K562 (cell line): ENCODE measurements at regions not wholly inside any gene's neighbourhood (a gene's known extent, or its start where the extent isn't known, plus 50 kb on each side); places are given as distances from the start of the nearest gene placed in this dataset.

Experiments used
- CXXC5 ChIP-seq: fragments of 250-450 bp; sonication (Bioruptor Pico); IDR thresholded peaks from 2 replicates; pipeline ENCODE4 v1.8.0; 2022; ENCODE audit warnings: inconsistent platforms, mild to moderate bottlenecking, moderate library complexity
- HSF4 ChIP-seq: fragments of 250-450 bp; sonication (Bioruptor Pico); IDR thresholded peaks from 2 replicates; pipeline ENCODE4 v2.1.2; 2022; ENCODE audit warnings: mild to moderate bottlenecking, moderate library complexity, borderline replicate concordance
- KDM4B ChIP-seq, 2 experiments: fragments of 450-650 bp in 1 of 2; sonication (generic) in 1 of 2; IDR thresholded peaks; 2 replicates each; pipeline ENCODE4 v1.6.1; 2016 to 2017; ENCODE audit warnings: borderline replicate concordance in 2 of 2, antibody characterized with exemption in 1 of 2, low read depth in 1 of 2, mild to moderate bottlenecking in 1 of 2
- MBD1 ChIP-seq: fragments of 250-450 bp; sonication (Bioruptor Pico); IDR thresholded peaks from 2 replicates; pipeline ENCODE4 v1.8.0; 2022; ENCODE audit warnings: inconsistent platforms
- MTA2 ChIP-seq: fragments of 450-650 bp; IDR thresholded peaks from 2 replicates; pipeline ENCODE4 v1.6.1; 2016; ENCODE audit warnings: low read depth
- NFE2 ChIP-seq: IDR thresholded peaks from 2 replicates; pipeline ENCODE4 v1.6.1; 2014; ENCODE audit warnings: antibody characterized with exemption, low read depth
- RREB1 ChIP-seq: fragments of 250-450 bp; sonication (Bioruptor Pico); IDR thresholded peaks from 2 replicates; pipeline ENCODE4 v1.4.0; 2020
- ZNF318 ChIP-seq, 2 experiments: fragments of 450-650 bp; IDR thresholded peaks; 2 replicates each; pipeline ENCODE4 v1.6.1; 2016; ENCODE audit warnings: mild to moderate bottlenecking in 2 of 2, borderline replicate concordance in 1 of 2, low read depth in 1 of 2, moderate library complexity in 1 of 2
- ZNF778 ChIP-seq: fragments of 450-650 bp; formaldehyde crosslinking; IDR thresholded peaks from 2 replicates; pipeline ENCODE4 v1.4.0; 2020; ENCODE audit warnings: mild to moderate bottlenecking, moderate library complexity

- no peak for TF ChIP-seq RREB1 (CRISPR knock-in tag)
- TF ChIP-seq HSF4 (CRISPR knock-in tag), result no peak
- TF ChIP-seq MTA2, result no peak
- no peak for TF ChIP-seq MBD1 (CRISPR knock-in tag)
- no peak for TF ChIP-seq ZNF778 (CRISPR knock-in tag)
- TF ChIP-seq KDM4B (IDR thresholded peaks at IDR 0.05; ENCODE audit: borderline replicate concordance in 2 of 2, low read depth in 1 of 2), result no peak
- TF ChIP-seq ZNF318 (IDR thresholded peaks at IDR 0.05; ENCODE audit: borderline replicate concordance in 1 of 2, low read depth in 1 of 2), result no peak
- TF ChIP-seq NFE2, result no peak
- no peak for TF ChIP-seq CXXC5
These were observed 111.3 kb upstream of the LGSN start (continued) for GRCh38 chr6:63430985-63431519.
